SH-SY5Y (cell line): ENCODE measurements at regions not wholly inside any gene's neighbourhood (a gene's known extent, or its start where the extent isn't known, plus 50 kb on each side); places are given as distances from the start of the nearest gene placed in this dataset.

ENCODE experiments used
- GATA2 ChIP-seq: IDR thresholded peaks from 2 replicates; pipeline ENCODE4 v1.6.1; 2011; ENCODE audit warnings: mild to moderate bottlenecking, low read depth, low read length
- GATA3 ChIP-seq: IDR thresholded peaks from 2 replicates; pipeline ENCODE4 v1.6.1; 2011; ENCODE audit warnings: low read depth, mild to moderate bottlenecking, low read length, moderate library complexity

- no peak for TF ChIP-seq GATA2
- no peak for TF ChIP-seq GATA3
These were observed 390.9 kb downstream of the TMEM114 start for GRCh38 chr16:8199390-8199789.
